Activated naive CD4-positive, alpha-beta T cell treated with anti-CD3 and anti-CD28 coated beads, Interleukin-2, amount 50 U/mL, for 72 hours (primary cell): ENCODE measurements at regions not wholly inside any gene's neighbourhood (a gene's known extent, or its start where the extent isn't known, plus 50 kb on each side); places are given as distances from the start of the nearest gene placed in this dataset.
"Not testable (repeated sequence)": the region's sequence is repeated elsewhere in the genome, so short reads cannot be mapped to it uniquely, and the experiment has no call there.

Experiments
- ATAC-seq, 2 donors: fragments of 150-1000 bp; cut with Tn5 transposase; 2 replicates each; pipeline ENCODE4 v1.10.0; 2021; ENCODE audit warnings: mild to moderate bottlenecking in 2 of 2, moderate library complexity in 2 of 2
- DNase-seq, 2 donors: peaks; one replicate each; pipeline ENCODE4 v3.0.0; 2021 to 2022; ENCODE audit warnings: low spot score in 2 of 2
- H3K27ac Mint-ChIP-seq, 2 donors: one replicate each; pipeline ENCODE4 v1.8.0; 2022; ENCODE audit warnings: mild to moderate bottlenecking in 2 of 2, mixed read lengths in 2 of 2
- H3K36me3 Mint-ChIP-seq, 2 donors: one replicate each; pipeline ENCODE4 v1.8.0; 2022; ENCODE audit warnings: mixed read lengths in 2 of 2
- H3K9me3 Mint-ChIP-seq, 2 donors: one replicate each; pipeline ENCODE4 v1.8.0; 2022; ENCODE audit warnings: mixed read lengths in 2 of 2

DNA sequence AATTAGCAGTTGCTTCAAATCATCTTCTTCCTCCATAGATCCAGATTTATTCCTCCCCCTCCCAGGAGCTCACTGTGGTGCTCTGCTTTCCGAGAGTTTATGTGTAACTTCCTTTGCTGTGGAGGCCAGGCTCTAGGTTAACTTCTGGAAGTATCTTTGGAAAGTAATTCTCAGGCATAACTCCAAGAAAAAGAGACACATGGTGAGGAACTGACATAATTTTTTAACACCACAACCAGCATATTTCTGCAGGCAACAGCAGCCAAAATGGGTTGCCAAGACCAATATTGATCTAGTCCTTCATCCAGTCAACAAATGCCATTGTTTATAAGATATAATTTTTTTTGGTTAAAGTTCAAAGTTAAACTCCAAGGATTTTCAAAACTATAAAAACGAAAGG, 114.5 kb upstream of the RBPJ start:
- H3K36me3 Mint-ChIP-seq, result peaks cover 13 to 40% of the 10 kb centered on the region in 2 donors
- peaks cover 9 to 18% of the 10 kb centered on the region in 2 donors for H3K9me3 Mint-ChIP-seq
- no peak overlapping the region for H3K27ac Mint-ChIP-seq
- ATAC-seq (no peak), DNase-seq (no peak)

GRCh38 chr4:26206999-26207398, 113.8 kb upstream of the RBPJ start:
- no peak for ATAC-seq
- DNase-seq, result no peak
- Mint-ChIP-seq H3K27ac (no peak overlapping the region), H3K36me3 (peaks cover 10 to 33% of the 10 kb centered on the region in 2 donors), H3K9me3 (peaks cover 9 to 12% of the 10 kb centered on the region in 2 donors)

GRCh38 chr4:26207631-26208030, 113.2 kb upstream of the RBPJ start:
- peaks cover 7 to 9% of the 10 kb centered on the region in 2 donors for H3K9me3 Mint-ChIP-seq
- ATAC-seq (no peak), DNase-seq (no peak)
- peaks cover 10 to 27% of the 10 kb centered on the region in 2 donors for H3K36me3 Mint-ChIP-seq
- H3K27ac Mint-ChIP-seq, result no peak overlapping the region

- Mint-ChIP-seq H3K9me3 (peaks cover 1 to 6% of the 10 kb centered on the region in 2 donors), H3K36me3 (peaks cover 6 to 20% of the 10 kb centered on the region in 2 donors), H3K27ac (no peak overlapping the region)
- DNase-seq (no peak), ATAC-seq (no peak)
Observed at GRCh38 chr4:26208237-26208994, 112.4 kb upstream of the RBPJ start.

DNA sequence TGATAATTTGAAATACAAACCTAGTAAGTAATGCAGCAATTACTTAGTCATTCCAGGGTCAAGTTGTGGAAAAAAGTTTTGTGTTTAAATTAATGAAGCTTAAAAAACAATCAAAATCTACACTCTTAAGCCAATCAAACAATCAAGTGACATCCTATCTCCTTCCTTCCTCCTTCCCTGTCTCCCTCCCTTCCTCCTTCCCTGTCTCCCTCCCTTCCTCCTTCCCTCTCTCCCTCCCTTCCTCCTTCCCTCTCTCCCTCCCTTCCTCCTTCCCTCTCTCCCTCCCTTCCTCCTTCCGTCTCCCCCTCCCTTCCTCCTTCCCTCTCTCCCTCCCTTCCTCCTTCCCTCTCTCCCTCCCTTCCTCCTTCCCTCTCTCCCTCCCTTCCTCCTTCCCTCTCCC, 111.4 kb upstream of the RBPJ start:
- H3K27ac Mint-ChIP-seq, DNase-seq, ATAC-seq: not testable (repeated sequence)
- H3K9me3 Mint-ChIP-seq, result peaks cover 0 to 11% of the 10 kb centered on the region in 2 donors
- H3K36me3 Mint-ChIP-seq, result peaks cover 0 to 17% of the 10 kb centered on the region in 2 donors

- Mint-ChIP-seq H3K9me3 (peaks cover 0 to 15% of the 10 kb centered on the region in 2 donors), H3K27ac (peak overlapping the region in 1 of 2 donors; percentile 25), H3K36me3 (peaks cover 0 to 6% of the 10 kb centered on the region in 2 donors)
- DNase-seq (no peak), ATAC-seq (no peak)
Observed at GRCh38 chr4:26212528-26212927, 108.3 kb upstream of the RBPJ start.

- no peak for DNase-seq
- Mint-ChIP-seq H3K36me3 (peaks cover 0 to 6% of the 10 kb centered on the region in 2 donors), H3K9me3 (peaks cover 0 to 15% of the 10 kb centered on the region in 2 donors), H3K27ac (peak overlapping the region in 1 of 2 donors; percentile 8)
- no peak for ATAC-seq
Observed at GRCh38 chr4:26213317-26213716, 107.5 kb upstream of the RBPJ start.

- no peak for ATAC-seq
- DNase-seq, result no peak
- Mint-ChIP-seq H3K36me3 (peaks cover 0 to 6% of the 10 kb centered on the region in 2 donors), H3K27ac (no peak overlapping the region), H3K9me3 (peaks cover 0 to 15% of the 10 kb centered on the region in 2 donors)
Observed at GRCh38 chr4:26214994-26215393, 105.8 kb upstream of the RBPJ start.

GRCh38 chr4:26215725-26216124, 105.1 kb upstream of the RBPJ start:
- peaks cover 0 to 15% of the 10 kb centered on the region in 2 donors for H3K9me3 Mint-ChIP-seq
- ATAC-seq (no peak), DNase-seq (no peak)
- peaks cover 0 to 6% of the 10 kb centered on the region in 2 donors for H3K36me3 Mint-ChIP-seq
- no peak overlapping the region for H3K27ac Mint-ChIP-seq

GRCh38 chr4:26217481-26217880, 103.3 kb upstream of the RBPJ start:
- Mint-ChIP-seq H3K27ac (no peak overlapping the region), H3K9me3 (peaks cover 0 to 20% of the 10 kb centered on the region in 2 donors), H3K36me3 (peaks cover 0 to 6% of the 10 kb centered on the region in 2 donors)
- ATAC-seq (no peak), DNase-seq (no peak)

GRCh38 chr4:26217961-26218676, 102.7 kb upstream of the RBPJ start:
- H3K9me3 Mint-ChIP-seq, result peaks cover 0 to 19% of the 10 kb centered on the region in 2 donors
- H3K27ac Mint-ChIP-seq, result no peak overlapping the region
- H3K36me3 Mint-ChIP-seq, result peaks cover 0 to 6% of the 10 kb centered on the region in 2 donors
- ATAC-seq, result no peak
- DNase-seq, result no peak

GRCh38 chr4:26218677-26219605, 101.9 kb upstream of the RBPJ start:
- ATAC-seq (no peak), DNase-seq (no peak)
- Mint-ChIP-seq H3K36me3 (peaks cover 0 to under 1% of the 10 kb centered on the region in 2 donors), H3K27ac (no peak overlapping the region), H3K9me3 (peaks cover 0 to 11% of the 10 kb centered on the region in 2 donors)

GRCh38 chr4:26220696-26221095, 100.1 kb upstream of the RBPJ start:
- DNase-seq, result no peak
- no peak overlapping the region for H3K27ac Mint-ChIP-seq
- peaks cover 0 to 9% of the 10 kb centered on the region in 2 donors for H3K9me3 Mint-ChIP-seq
- no peak for ATAC-seq
- H3K36me3 Mint-ChIP-seq, result no peaks in the 10 kb centered on the region

DNA sequence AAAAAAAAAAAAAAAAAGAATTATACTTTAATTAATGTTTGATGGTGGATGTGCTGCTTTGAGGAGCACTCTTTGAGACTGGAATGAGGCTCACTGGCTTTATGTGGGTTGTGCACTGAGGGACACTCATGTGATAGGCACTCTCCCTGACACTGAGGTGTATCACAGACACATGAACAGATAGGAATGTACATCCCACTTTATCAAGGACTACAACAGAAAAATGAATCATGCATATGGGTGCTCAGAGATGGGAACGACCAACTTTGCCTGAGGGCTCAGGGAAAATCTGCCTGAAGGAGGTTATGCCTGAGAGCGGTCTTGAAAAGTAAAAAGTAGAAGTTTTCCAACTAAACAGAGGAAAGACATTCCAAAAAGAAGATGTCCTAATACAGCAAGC, 97.7 kb upstream of the RBPJ start:
- H3K9me3 Mint-ChIP-seq, result peaks cover 0 to 6% of the 10 kb centered on the region in 2 donors
- no peak overlapping the region for H3K27ac Mint-ChIP-seq
- DNase-seq (no peak), ATAC-seq (no peak)
- H3K36me3 Mint-ChIP-seq, result no peaks in the 10 kb centered on the region

- peaks cover 0 to 12% of the 10 kb centered on the region in 2 donors for H3K9me3 Mint-ChIP-seq
- ATAC-seq (no peak), DNase-seq (no peak)
- no peaks in the 10 kb centered on the region for H3K36me3 Mint-ChIP-seq
- H3K27ac Mint-ChIP-seq, result no peak overlapping the region
Observed at GRCh38 chr4:26226629-26227376, 94.0 kb upstream of the RBPJ start.
